ENCODE measurements at regions not wholly inside any gene's neighbourhood (a gene's known extent, or its start where the extent isn't known, plus 50 kb on each side); places are given as distances from the start of the nearest gene placed in this dataset.

GRCh38 chr15:98442901-98443300 is 205.4 kb upstream of the IGF1R start:
- intact Hi-C loops (cut with micrococcal nuclease) = loop anchor here (1.0 to 10.0 kb wide), 5 partner anchors 72 to 633 kb away; no protein-coding TSS in a partner anchor

DNA sequence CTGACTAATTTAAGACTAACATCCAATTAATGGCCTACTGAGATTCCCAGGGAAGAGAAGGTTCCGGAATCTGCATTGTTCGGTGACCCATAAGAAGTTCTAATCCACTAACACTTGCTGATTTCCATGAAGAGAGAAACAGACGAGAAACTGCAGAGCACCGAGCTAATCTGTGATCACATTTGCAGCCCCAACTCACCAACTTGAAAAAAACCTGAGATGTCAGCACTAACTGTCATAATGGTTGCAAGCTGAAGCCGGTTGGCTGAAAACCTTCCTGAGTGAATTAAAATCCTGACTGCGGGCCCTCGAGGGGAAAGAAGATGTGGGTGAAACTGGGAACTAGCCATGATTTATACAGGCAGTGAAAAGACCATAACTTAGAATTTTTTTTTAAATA is 204.8 kb upstream of the IGF1R start:
- intact Hi-C loops (cut with micrococcal nuclease) = loop anchor here (2.0 to 10.0 kb wide), 3 partner anchors 71 to 614 kb away; no protein-coding TSS in a partner anchor

GRCh38 chr15:98444138-98444537 is 204.2 kb upstream of the IGF1R start:
- intact Hi-C loops (cut with micrococcal nuclease) = loop anchor here (5.0 to 10.0 kb wide), 2 partner anchors 71 to 613 kb away; no protein-coding TSS in a partner anchor

DNA sequence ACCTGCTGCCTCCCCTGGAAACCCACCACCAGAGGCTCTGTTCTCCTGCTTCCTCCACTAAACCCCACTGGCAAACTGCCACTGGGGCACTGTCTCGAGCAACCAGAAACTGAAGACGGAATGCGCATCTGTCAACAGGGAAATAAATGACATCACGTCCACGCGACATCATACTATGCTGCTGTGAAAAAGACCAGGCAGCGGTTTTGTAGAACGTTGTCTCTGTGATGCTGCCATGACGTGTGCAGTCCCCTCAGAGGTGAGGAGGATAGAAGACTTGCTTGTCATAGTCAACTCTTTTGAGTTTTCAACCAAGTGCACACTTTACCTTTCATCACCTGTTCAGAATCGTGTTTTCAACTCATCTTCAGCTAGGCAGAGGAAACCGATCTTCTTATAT is 203.0 kb upstream of the IGF1R start:
- intact Hi-C loops (cut with micrococcal nuclease) = loop anchor here (10.0 kb wide), 1 partner anchor 69 kb away; no protein-coding TSS in a partner anchor

DNA sequence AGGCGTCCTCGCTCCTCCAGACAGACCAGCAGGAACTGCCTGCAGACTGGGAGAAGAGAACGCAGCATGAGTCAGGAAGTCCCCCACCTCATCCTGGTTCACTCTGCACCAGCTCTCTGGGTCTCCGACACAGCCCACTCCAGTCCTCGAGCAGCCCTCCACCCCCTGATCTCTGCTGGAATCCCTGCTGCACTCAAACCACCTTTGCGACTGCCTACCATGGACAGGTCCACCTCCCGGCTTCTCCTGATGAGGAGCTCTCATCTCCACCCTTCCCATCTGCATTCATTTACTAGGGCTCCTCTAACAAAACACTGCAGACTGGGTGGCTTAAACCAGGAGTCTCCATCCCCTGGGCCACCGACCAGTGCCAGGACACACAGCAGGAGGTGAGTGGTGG is 202.3 kb upstream of the IGF1R start:
- intact Hi-C loops (cut with micrococcal nuclease) = loop anchor here (10.0 kb wide), 1 partner anchor 69 kb away; no protein-coding TSS in a partner anchor

DNA sequence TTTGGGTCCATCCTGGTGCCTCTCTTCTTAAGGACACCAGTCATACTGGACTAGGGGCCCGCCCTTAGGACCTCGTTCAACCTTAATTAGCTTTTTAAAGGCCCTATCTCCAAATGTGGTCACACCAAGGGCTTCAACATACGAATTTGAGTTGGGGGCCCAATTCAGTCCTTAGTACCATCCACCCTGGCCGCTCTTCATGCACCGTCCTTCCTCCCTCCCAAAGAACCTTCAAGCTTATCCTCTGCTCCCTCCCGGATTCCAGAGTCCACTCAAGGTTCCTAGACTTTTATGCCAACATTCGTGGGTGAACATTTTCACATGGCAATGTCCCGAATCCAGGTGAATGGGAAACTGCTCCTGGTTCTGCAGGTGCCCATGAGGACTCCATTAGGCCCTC is 201.3 kb upstream of the IGF1R start:
- intact Hi-C loops (cut with micrococcal nuclease) = loop anchor here (10.0 kb wide), 1 partner anchor 68 kb away; no protein-coding TSS in a partner anchor

GRCh38 chr15:98451236-98451635 is 197.1 kb upstream of the IGF1R start:
- intact Hi-C loops (cut with micrococcal nuclease) = no loop called here

DNA sequence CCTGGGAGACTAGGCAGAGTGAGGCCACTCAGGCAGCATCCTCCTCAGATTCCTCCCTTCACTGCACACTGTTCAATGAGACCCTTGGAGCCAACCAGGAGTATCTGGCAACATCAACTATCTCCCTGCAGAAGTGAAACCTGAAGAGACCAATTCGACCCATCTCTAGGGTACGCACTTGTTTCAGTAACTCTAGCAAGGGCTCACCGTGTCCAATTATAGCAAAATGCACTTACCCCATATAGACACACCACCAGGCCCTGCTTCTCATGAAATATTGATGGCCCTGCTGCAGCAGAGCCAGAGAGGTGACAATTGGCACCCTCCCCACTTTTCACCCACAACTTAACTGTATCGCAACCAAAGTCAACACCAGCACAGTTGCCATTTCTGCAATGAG is 196.1 kb upstream of the IGF1R start:
- intact Hi-C loops (cut with micrococcal nuclease) = no loop called here

- intact Hi-C loops (cut with micrococcal nuclease) = no loop called here
These were observed 192.4 kb upstream of the IGF1R start for GRCh38 chr15:98455904-98456303.

- intact Hi-C loops (cut with micrococcal nuclease) = no loop called here
These were observed 171.8 kb upstream of the IGF1R start for GRCh38 chr15:98476559-98476958.

GRCh38 chr15:98480844-98481243 is 167.5 kb upstream of the IGF1R start:
- intact Hi-C loops (cut with micrococcal nuclease) = no loop called here

GRCh38 chr15:98483575-98484130 is 164.7 kb upstream of the IGF1R start:
- intact Hi-C loops (cut with micrococcal nuclease) = no loop called here

- intact Hi-C loops (cut with micrococcal nuclease) = no loop called here
These were observed 163.4 kb upstream of the IGF1R start for GRCh38 chr15:98484914-98485313.

DNA sequence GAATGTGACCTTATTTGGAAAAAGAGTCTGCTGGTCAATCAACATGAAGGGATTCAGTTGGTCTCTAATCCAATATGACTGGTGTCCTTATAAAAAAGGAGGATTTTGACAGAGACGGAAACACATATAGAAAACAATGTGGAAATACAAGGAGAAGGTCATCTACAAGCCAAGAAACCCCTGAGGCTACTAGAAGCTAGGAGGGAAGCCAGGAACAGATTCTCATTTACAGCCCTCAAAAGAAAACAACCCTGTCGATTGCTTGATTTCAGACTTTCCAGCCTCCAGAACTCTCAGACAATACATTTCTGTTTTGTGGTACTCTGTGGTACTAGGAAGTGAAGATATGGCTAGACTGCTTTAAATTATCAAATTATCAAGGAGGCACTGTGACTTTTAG is 162.9 kb upstream of the IGF1R start:
- intact Hi-C loops (cut with micrococcal nuclease) = no loop called here

- intact Hi-C loops (cut with micrococcal nuclease) = loop anchor here (10.0 kb wide), 1 partner anchor 51 kb away; no protein-coding TSS in a partner anchor
These were observed 154.3 kb upstream of the IGF1R start for GRCh38 chr15:98493966-98494511.

- intact Hi-C loops (cut with micrococcal nuclease) = no loop called here
These were observed 147.1 kb upstream of the IGF1R start for GRCh38 chr15:98501192-98501591.

GRCh38 chr15:98501632-98502031 is 146.7 kb upstream of the IGF1R start:
- intact Hi-C loops (cut with micrococcal nuclease) = no loop called here

GRCh38 chr15:98503970-98504369 is 144.4 kb upstream of the IGF1R start:
- intact Hi-C loops (cut with micrococcal nuclease) = no loop called here

DNA sequence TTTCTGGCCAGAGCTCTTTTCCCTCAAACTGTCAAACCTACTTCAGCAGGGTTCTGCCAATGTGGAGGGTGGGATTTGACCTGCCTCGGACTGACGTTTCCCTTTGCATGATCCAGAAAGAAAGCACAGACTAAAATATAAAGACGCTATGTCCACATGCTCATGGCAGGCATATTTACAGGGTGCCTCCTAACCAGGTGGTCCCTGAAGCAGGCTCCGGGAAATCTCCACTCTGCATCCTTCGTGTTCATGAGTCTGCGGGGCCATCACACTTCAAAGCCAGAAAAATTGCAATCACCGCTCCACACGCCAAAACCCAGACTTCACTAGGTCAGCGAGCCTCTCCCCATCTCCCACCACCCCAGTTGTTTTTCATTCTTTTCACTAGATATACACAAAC is 143.3 kb upstream of the IGF1R start:
- intact Hi-C loops (cut with micrococcal nuclease) = no loop called here

GRCh38 chr15:98505611-98506031 is 142.7 kb upstream of the IGF1R start:
- intact Hi-C loops (cut with micrococcal nuclease) = no loop called here

- intact Hi-C loops (cut with micrococcal nuclease) = no loop called here
These were observed 142.2 kb upstream of the IGF1R start for GRCh38 chr15:98506172-98506571.

- intact Hi-C loops (cut with micrococcal nuclease) = no loop called here
These were observed 141.6 kb upstream of the IGF1R start for GRCh38 chr15:98506711-98507110.

DNA sequence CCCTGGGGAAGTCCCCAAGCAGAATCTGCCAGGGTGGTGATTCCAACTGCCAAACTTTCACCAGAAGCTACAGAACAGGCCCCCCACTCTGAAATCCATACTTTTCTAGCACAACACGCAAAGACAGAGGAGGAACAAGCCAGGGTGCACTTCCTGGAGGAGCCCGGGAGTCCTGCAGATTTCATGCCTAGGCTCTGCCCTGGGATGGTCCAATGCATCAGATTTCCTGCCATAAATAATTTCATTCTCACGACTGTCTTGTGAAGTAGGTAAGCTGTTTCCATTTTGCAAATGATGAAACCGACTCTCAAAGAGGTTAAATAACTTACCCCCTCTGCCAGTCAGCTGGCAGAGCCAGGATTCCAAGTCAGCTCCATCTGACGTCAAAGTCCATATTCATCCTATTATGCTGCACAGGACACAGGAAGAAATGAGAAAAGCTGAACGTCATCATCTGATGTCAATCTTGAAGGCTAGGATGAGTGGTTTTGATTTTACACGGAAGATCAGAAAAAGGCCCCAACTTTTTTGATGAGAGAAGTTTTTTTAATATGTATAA is 134.8 kb upstream of the IGF1R start:
- intact Hi-C loops (cut with micrococcal nuclease) = loop anchor here (10.0 kb wide), 1 partner anchor 69 kb away; no protein-coding TSS in a partner anchor
